ENCODE measurements at regions not wholly inside any gene's neighbourhood (a gene's known extent, or its start where the extent isn't known, plus 50 kb on each side); places are given as distances from the start of the nearest gene placed in this dataset.
"Not testable (repeated sequence)": the region's sequence is repeated elsewhere in the genome, so short reads cannot be mapped to it uniquely, and the experiment has no call there.

GRCh38 chr17:33950061-33950460 lies 305.0 kb upstream of the CCL2 start:
- DNase-seq, result no peak

GRCh38 chr17:33952425-33952824 lies 302.7 kb upstream of the CCL2 start:
- DNase-seq, result no peak

GRCh38 chr17:33954597-33954996 lies 300.5 kb upstream of the CCL2 start:
- DNase-seq, result no peak

GRCh38 chr17:33955461-33955860 lies 299.6 kb upstream of the CCL2 start:
- DNase-seq, result no peak

- not testable (repeated sequence) for DNase-seq
Measured at GRCh38 chr17:33959098-33959497, 296.0 kb upstream of the CCL2 start.

- DNase-seq, result no peak
Measured at GRCh38 chr17:33962857-33963655, 292.0 kb upstream of the CCL2 start.

- no peak for DNase-seq
Measured at GRCh38 chr17:33964344-33964979, 290.6 kb upstream of the CCL2 start.

- no peak for DNase-seq
Measured at GRCh38 chr17:33966410-33967059, 288.6 kb upstream of the CCL2 start.

GRCh38 chr17:33967608-33968349 lies 287.3 kb upstream of the CCL2 start:
- no peak for DNase-seq

GRCh38 chr17:33968350-33969044 lies 286.6 kb upstream of the CCL2 start:
- no peak for DNase-seq

- no peak for DNase-seq
Measured at GRCh38 chr17:33970279-33970678, 284.8 kb upstream of the CCL2 start.

- DNase-seq, result no peak
Measured at GRCh38 chr17:33972763-33973162, 282.3 kb upstream of the CCL2 start.

GRCh38 chr17:33973491-33973890 lies 281.6 kb upstream of the CCL2 start:
- DNase-seq, result no peak

GRCh38 chr17:33974276-33974675 lies 280.8 kb upstream of the CCL2 start:
- DNase-seq, result no peak

- no peak for DNase-seq
Measured at GRCh38 chr17:33976831-33977230, 278.3 kb upstream of the CCL2 start.

- no peak for DNase-seq
Measured at GRCh38 chr17:33977729-33978514, 277.2 kb upstream of the CCL2 start.

- no peak for DNase-seq
Measured at GRCh38 chr17:33978889-33979288, 276.2 kb upstream of the CCL2 start.

GRCh38 chr17:33980193-33980592 lies 274.9 kb upstream of the CCL2 start:
- DNase-seq, result no peak

GRCh38 chr17:33981711-33982601 lies 273.1 kb upstream of the CCL2 start:
- DNase-seq, result no peak

GRCh38 chr17:33982909-33983308 lies 272.2 kb upstream of the CCL2 start:
- no peak for DNase-seq
